HG02938 (cell line): ENCODE measurements at regions not wholly inside any gene's neighbourhood (a gene's known extent, or its start where the extent isn't known, plus 50 kb on each side); places are given as distances from the start of the nearest gene placed in this dataset.

ENCODE experiments used
- ATAC-seq: cut with Tn5 transposase; IDR thresholded peaks from one replicate; pipeline ENCODE4 v1.9.1; 2021; ENCODE audit warnings: mild to moderate bottlenecking, moderate library complexity; ENCODE audit not compliant: unreplicated experiment

- no peak for ATAC-seq
Measured at GRCh38 chr1:226816576-226816975, 53.8 kb upstream of the PSEN2 start.

GRCh38 chr1:226814751-226815537, 55.5 kb upstream of the PSEN2 start:
- ATAC-seq: no peak

- ATAC-seq: no peak
Measured at GRCh38 chr1:226813671-226814591, 56.5 kb upstream of the PSEN2 start.

GRCh38 chr1:226810681-226811080, 59.7 kb upstream of the PSEN2 start:
- ATAC-seq: no peak

- ATAC-seq: no peak
Measured at GRCh38 chr1:226809785-226810571, 60.4 kb upstream of the PSEN2 start.

- ATAC-seq: no peak
Measured at GRCh38 chr1:226808501-226808900, 61.9 kb upstream of the PSEN2 start.

GRCh38 chr1:226806988-226807387, 63.4 kb upstream of the PSEN2 start:
- ATAC-seq: no peak

- no peak for ATAC-seq
Measured at GRCh38 chr1:226804907-226805759, 65.3 kb upstream of the PSEN2 start.

- no peak for ATAC-seq
Measured at GRCh38 chr1:226800763-226801380, 61.8 kb upstream of the ITPKB start.

GRCh38 chr1:226799634-226800281, 60.7 kb upstream of the ITPKB start:
- no peak for ATAC-seq

GRCh38 chr1:226798427-226799411, 59.6 kb upstream of the ITPKB start:
- peak; percentile 70 for ATAC-seq

- no peak for ATAC-seq
Measured at GRCh38 chr1:226797151-226797550, 58.1 kb upstream of the ITPKB start.

- no peak for ATAC-seq
Measured at GRCh38 chr1:226793620-226794276, 54.7 kb upstream of the ITPKB start.

- ATAC-seq: no peak
Measured at GRCh38 chr1:226792368-226792767, 53.3 kb upstream of the ITPKB start.

GRCh38 chr1:226790545-226791181, 51.6 kb upstream of the ITPKB start:
- no peak for ATAC-seq

GRCh38 chr1:226788965-226789364, 49.9 kb upstream of the ITPKB start:
- no peak for ATAC-seq
